GM19025 (cell line): ENCODE measurements at regions not wholly inside any gene's neighbourhood (a gene's known extent, or its start where the extent isn't known, plus 50 kb on each side); places are given as distances from the start of the nearest gene placed in this dataset.

Source experiments
- ATAC-seq: cut with Tn5 transposase; IDR thresholded peaks from one replicate; pipeline ENCODE4 v1.9.1; 2021; ENCODE audit warnings: mild to moderate bottlenecking, low read depth, moderate library complexity; ENCODE audit not compliant: unreplicated experiment

GRCh38 chr14:97410667-97411620 lies 613.8 kb downstream of the VRK1 start:
- no peak for ATAC-seq

GRCh38 chr14:97411938-97412612 lies 614.9 kb downstream of the VRK1 start:
- ATAC-seq, result no peak

- no peak for ATAC-seq
Measured at GRCh38 chr14:97413022-97413539, 615.9 kb downstream of the VRK1 start.

GRCh38 chr14:97413966-97414717 lies 617.0 kb downstream of the VRK1 start:
- no peak for ATAC-seq

GRCh38 chr14:97414718-97415098 lies 617.5 kb downstream of the VRK1 start:
- ATAC-seq, result no peak

GRCh38 chr14:97415907-97416306 lies 618.7 kb downstream of the VRK1 start:
- ATAC-seq, result no peak

- ATAC-seq, result no peak
Measured at GRCh38 chr14:97416550-97416949, 619.4 kb downstream of the VRK1 start.

GRCh38 chr14:97417331-97417730 lies 620.1 kb downstream of the VRK1 start:
- no peak for ATAC-seq

- no peak for ATAC-seq
Measured at GRCh38 chr14:97420211-97420610, 623.0 kb downstream of the VRK1 start.

GRCh38 chr14:97426776-97427175 lies 629.6 kb downstream of the VRK1 start:
- ATAC-seq, result no peak

- no peak for ATAC-seq
Measured at GRCh38 chr14:97428808-97429440, 631.7 kb downstream of the VRK1 start.

- no peak for ATAC-seq
Measured at GRCh38 chr14:97432586-97432985, 635.4 kb downstream of the VRK1 start.

- no peak for ATAC-seq
Measured at GRCh38 chr14:97441740-97442362, 644.7 kb downstream of the VRK1 start.

- ATAC-seq, result no peak
Measured at GRCh38 chr14:97442363-97442762, 645.2 kb downstream of the VRK1 start.

- no peak for ATAC-seq
Measured at GRCh38 chr14:97443412-97443811, 646.2 kb downstream of the VRK1 start.

- ATAC-seq, result no peak
Measured at GRCh38 chr14:97444248-97444647, 647.1 kb downstream of the VRK1 start.

GRCh38 chr14:97445367-97445766 lies 648.2 kb downstream of the VRK1 start:
- no peak for ATAC-seq

- no peak for ATAC-seq
Measured at GRCh38 chr14:97446087-97446486, 648.9 kb downstream of the VRK1 start.

GRCh38 chr14:97452314-97452713 lies 655.1 kb downstream of the VRK1 start:
- ATAC-seq, result no peak

GRCh38 chr14:97453991-97454390 lies 656.8 kb downstream of the VRK1 start:
- ATAC-seq, result no peak
